Ovary (tissue), 3 donors: ENCODE measurements at regions not wholly inside any gene's neighbourhood (a gene's known extent, or its start where the extent isn't known, plus 50 kb on each side); places are given as distances from the start of the nearest gene placed in this dataset.

Source experiments
- CTCF ChIP-seq, 3 donors: fragments of 450-650 bp in 2 of 3; fragments of 200-600 bp in 1 of 3; IDR thresholded peaks; one replicate each; pipeline versions ENCODE4 v1.5.1 to v1.8.0; 2016 to 2022; ENCODE audit warnings: antibody characterized with exemption in 3 of 3, mild to moderate bottlenecking in 1 of 3
- EP300 ChIP-seq: sonication (generic); formaldehyde crosslinking; IDR thresholded peaks from one replicate; pipeline ENCODE4 v1.6.1; 2017; ENCODE audit warnings: antibody characterized with exemption
- POLR2A ChIP-seq: fragments of 450-650 bp; IDR thresholded peaks from one replicate; pipeline ENCODE4 v1.6.1; 2017; ENCODE audit warnings: antibody characterized with exemption, mild to moderate bottlenecking, moderate library complexity
- donor health status: DM: no; HTN: no; CAD: no.

- TF ChIP-seq CTCF (IDR thresholded peaks at IDR 0.05) (no peak), EP300 (no peak), POLR2A (no peak)
These were observed 284.9 kb upstream of the COX7C start for GRCh38 chr5:86332851-86333250.
